ENCODE measurements at regions not wholly inside any gene's neighbourhood (a gene's known extent, or its start where the extent isn't known, plus 50 kb on each side); places are given as distances from the start of the nearest gene placed in this dataset.

DNA sequence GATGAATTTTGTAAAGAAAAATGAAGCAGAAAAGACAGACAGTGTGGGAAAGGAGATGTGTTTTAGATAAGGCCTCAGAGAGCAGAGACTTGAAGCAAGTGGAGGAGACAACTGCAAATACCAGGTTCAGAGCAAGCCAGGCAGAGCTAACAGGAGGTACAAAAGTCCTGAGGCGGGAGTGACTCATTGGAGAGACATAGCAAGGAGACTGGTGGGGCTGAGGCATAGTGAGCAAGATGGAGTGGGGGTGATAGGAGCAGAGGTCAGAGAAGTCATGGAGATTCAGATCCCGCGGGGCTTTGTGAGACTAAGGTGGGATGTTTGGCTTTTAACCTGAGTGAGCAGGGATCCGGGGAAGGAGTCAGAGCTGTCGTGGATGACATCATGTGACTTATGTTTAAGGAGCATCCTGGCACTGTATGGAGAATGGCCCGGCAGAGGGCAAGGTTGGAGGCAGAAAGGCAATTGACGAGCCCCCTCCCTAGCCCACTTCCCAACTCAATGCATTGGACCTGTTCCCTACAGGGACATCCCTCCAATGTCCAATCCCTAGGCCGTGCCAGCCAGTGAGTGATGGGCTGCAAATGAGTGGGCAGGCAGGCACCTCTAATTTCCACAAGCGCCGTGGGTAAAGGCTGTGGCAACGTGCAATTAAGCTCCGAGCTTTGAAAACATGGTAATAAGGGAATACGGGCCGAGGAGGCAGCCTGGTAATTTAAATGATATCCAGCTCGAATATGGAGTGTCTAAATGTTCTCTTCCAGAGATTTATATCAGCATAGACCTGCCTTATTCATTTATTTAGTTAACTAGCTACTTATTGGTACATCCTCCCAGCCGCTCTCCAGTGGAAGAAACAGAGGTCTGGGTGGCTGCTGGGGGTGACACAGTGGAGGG lies 206.8 kb upstream of the LHX5 start:
- no peaks in the 10 kb centered on the region for H3K36me3 ChIP-seq (ENCODE audit: control insufficient read depth, insufficient read depth, low read length)
- Mint-ChIP-seq H3K9me3 (ENCODE audit: unreplicated experiment) (no peaks in the 10 kb centered on the region), H3K27me3 (ENCODE audit: insufficient read depth, unreplicated experiment) (peaks cover 10% of the 10 kb centered on the region), H3K4me3 (ENCODE audit: unreplicated experiment) (no peak overlapping the region), H3K36me3 (ENCODE audit: insufficient read depth, unreplicated experiment) (no peaks in the 10 kb centered on the region), H3K27ac (ENCODE audit: unreplicated experiment) (no peak overlapping the region), H3K4me1 (ENCODE audit: low read depth, unreplicated experiment) (no peaks in the 10 kb centered on the region)
- DNase-seq, result no peak
- no TSS peak for BruUV-seq (replicated peaks)
- ChIA-PET POLR2A (no interaction called here), CTCF (interaction anchor here (0.6 kb wide), 1 partner anchor 16 kb away, joined by 3 read pairs; no protein-coding TSS in a partner anchor)
- no peaks in the 10 kb centered on the region for H3K4me1 ChIP-seq
- H3K27me3 ChIP-seq (replicated peaks; ENCODE audit: control insufficient read depth, insufficient read depth, low read length), result no peaks in the 10 kb centered on the region; the same call in 1 of the 2 replicates
- H3K4me3 ChIP-seq (ENCODE audit: low read depth, low read length), result no peak overlapping the region
- H3K9me3 ChIP-seq, result no peaks in the 10 kb centered on the region
- TF ChIP-seq, protein P1, sequence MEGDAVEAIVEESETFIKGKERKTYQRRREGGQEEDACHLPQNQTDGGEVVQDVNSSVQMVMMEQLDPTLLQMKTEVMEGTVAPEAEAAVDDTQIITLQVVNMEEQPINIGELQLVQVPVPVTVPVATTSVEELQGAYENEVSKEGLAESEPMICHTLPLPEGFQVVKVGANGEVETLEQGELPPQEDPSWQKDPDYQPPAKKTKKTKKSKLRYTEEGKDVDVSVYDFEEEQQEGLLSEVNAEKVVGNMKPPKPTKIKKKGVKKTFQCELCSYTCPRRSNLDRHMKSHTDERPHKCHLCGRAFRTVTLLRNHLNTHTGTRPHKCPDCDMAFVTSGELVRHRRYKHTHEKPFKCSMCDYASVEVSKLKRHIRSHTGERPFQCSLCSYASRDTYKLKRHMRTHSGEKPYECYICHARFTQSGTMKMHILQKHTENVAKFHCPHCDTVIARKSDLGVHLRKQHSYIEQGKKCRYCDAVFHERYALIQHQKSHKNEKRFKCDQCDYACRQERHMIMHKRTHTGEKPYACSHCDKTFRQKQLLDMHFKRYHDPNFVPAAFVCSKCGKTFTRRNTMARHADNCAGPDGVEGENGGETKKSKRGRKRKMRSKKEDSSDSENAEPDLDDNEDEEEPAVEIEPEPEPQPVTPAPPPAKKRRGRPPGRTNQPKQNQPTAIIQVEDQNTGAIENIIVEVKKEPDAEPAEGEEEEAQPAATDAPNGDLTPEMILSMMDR (IDR thresholded peaks at IDR 0.05; ENCODE audit: insufficient read depth in 1 of 2, low read depth in 1 of 2, low read length in 1 of 2, severe bottlenecking in 1 of 2, unreplicated experiment in 1 of 2), result no peak
- intact Hi-C loops (cut with micrococcal nuclease; ENCODE audit: unreplicated experiment), result no loop called here

DNA sequence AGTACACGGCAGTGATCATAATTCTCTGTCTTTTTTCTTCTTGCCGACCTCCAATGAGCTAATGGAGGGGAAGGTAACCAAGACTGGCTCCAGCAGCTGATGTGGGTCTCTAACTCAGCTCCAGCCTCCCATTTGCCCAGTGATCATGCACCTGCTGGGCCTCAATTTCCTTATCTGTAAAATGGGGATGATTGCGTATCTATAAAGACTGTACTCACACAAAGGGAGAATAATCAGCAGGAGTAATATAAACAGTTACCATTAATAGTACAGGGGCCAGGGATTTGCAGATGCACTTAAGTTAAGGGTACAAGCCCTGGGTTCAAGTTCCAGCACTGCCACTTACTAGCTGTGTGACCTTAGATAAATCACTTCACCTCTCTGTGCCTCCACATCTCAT lies 204.9 kb upstream of the LHX5 start:
- intact Hi-C loops (cut with micrococcal nuclease; ENCODE audit: unreplicated experiment), result no loop called here
- H3K4me3 ChIP-seq (ENCODE audit: low read depth, low read length), result no peak overlapping the region
- no peaks in the 10 kb centered on the region for H3K27me3 ChIP-seq (replicated peaks; ENCODE audit: control insufficient read depth, insufficient read depth, low read length)
- TF ChIP-seq, protein P1 (IDR thresholded peaks at IDR 0.05; ENCODE audit: insufficient read depth in 1 of 2, low read depth in 1 of 2, low read length in 1 of 2, severe bottlenecking in 1 of 2, unreplicated experiment in 1 of 2), result no peak
- Mint-ChIP-seq H3K36me3 (ENCODE audit: insufficient read depth, unreplicated experiment) (no peaks in the 10 kb centered on the region), H3K9me3 (ENCODE audit: unreplicated experiment) (no peaks in the 10 kb centered on the region), H3K27ac (ENCODE audit: unreplicated experiment) (no peak overlapping the region), H3K4me1 (ENCODE audit: low read depth, unreplicated experiment) (no peaks in the 10 kb centered on the region), H3K27me3 (ENCODE audit: insufficient read depth, unreplicated experiment) (peaks cover 11% of the 10 kb centered on the region), H3K4me3 (ENCODE audit: unreplicated experiment) (no peak overlapping the region)
- BruUV-seq (replicated peaks), result no TSS peak
- DNase-seq, result no peak
- no peaks in the 10 kb centered on the region for H3K9me3 ChIP-seq
- no peaks in the 10 kb centered on the region for H3K4me1 ChIP-seq
- POLR2A ChIA-PET, result no interaction called here
- H3K36me3 ChIP-seq (ENCODE audit: control insufficient read depth, insufficient read depth, low read length), result no peaks in the 10 kb centered on the region
- CTCF ChIA-PET, result no interaction called here

DNA sequence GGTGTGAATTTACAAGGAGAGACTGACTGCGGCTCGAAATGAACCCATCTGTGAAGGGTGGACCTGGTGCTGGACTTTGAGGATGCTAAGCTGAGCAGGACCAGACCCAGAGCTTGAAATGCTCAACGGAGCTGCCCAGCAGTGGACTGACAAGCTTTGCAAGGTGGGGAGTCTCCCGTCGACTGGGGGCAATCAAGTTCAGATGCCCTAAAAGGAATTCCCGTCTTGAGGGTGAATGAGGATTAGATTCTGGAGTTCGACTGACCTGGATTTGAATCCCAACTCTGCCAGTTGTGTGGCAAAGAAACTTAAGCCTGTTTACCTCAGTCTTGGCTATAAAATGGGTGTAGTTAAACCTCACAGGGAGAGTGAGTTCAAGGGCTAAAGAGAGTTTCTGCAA lies 204.4 kb upstream of the LHX5 start:
- no peak overlapping the region for H3K4me3 ChIP-seq (ENCODE audit: low read depth, low read length)
- intact Hi-C loops (cut with micrococcal nuclease; ENCODE audit: unreplicated experiment), result no loop called here
- TF ChIP-seq, protein P1 (IDR thresholded peaks at IDR 0.05; ENCODE audit: insufficient read depth in 1 of 2, low read depth in 1 of 2, low read length in 1 of 2, severe bottlenecking in 1 of 2, unreplicated experiment in 1 of 2), result no peak
- CTCF ChIA-PET, result no interaction called here
- Mint-ChIP-seq H3K27me3 (ENCODE audit: insufficient read depth, unreplicated experiment) (peaks cover 11% of the 10 kb centered on the region), H3K4me1 (ENCODE audit: low read depth, unreplicated experiment) (no peaks in the 10 kb centered on the region), H3K4me3 (ENCODE audit: unreplicated experiment) (no peak overlapping the region), H3K9me3 (ENCODE audit: unreplicated experiment) (no peaks in the 10 kb centered on the region), H3K27ac (ENCODE audit: unreplicated experiment) (no peak overlapping the region), H3K36me3 (ENCODE audit: insufficient read depth, unreplicated experiment) (no peaks in the 10 kb centered on the region)
- POLR2A ChIA-PET, result no interaction called here
- no peaks in the 10 kb centered on the region for H3K9me3 ChIP-seq
- no TSS peak for BruUV-seq (replicated peaks)
- H3K4me1 ChIP-seq, result no peaks in the 10 kb centered on the region
- no peaks in the 10 kb centered on the region for H3K27me3 ChIP-seq (replicated peaks; ENCODE audit: control insufficient read depth, insufficient read depth, low read length)
- no peak for DNase-seq
- no peaks in the 10 kb centered on the region for H3K36me3 ChIP-seq (ENCODE audit: control insufficient read depth, insufficient read depth, low read length)

Data from Caco-2 (cell line).